ENCODE measurements at regions not wholly inside any gene's neighbourhood (a gene's known extent, or its start where the extent isn't known, plus 50 kb on each side); places are given as distances from the start of the nearest gene placed in this dataset.
"Not testable (repeated sequence)": the region's sequence is repeated elsewhere in the genome, so short reads cannot be mapped to it uniquely, and the experiment has no call there.

GRCh38 chr5:1725641-1726468 is 73.8 kb downstream of the MRPL36 start:
- H3K4me3 ChIP-seq (ENCODE audit: low read length): no peak overlapping the region
- TF ChIP-seq ZNF274 (IDR thresholded peaks at IDR 0.05; ENCODE audit: low read depth, low read length): no peak

- no peak for TF ChIP-seq ZNF274 (IDR thresholded peaks at IDR 0.05; ENCODE audit: low read depth, low read length)
- H3K4me3 ChIP-seq (ENCODE audit: low read length): no peak overlapping the region
Measured at GRCh38 chr5:1724822-1725602, 74.6 kb downstream of the MRPL36 start.

- no peak overlapping the region for H3K4me3 ChIP-seq (ENCODE audit: low read length)
- TF ChIP-seq ZNF274 (IDR thresholded peaks at IDR 0.05; ENCODE audit: low read depth, low read length): no peak
Measured at GRCh38 chr5:1723957-1724821, 75.4 kb downstream of the MRPL36 start.

GRCh38 chr5:1723476-1723875 is 76.2 kb downstream of the MRPL36 start:
- no peak for TF ChIP-seq ZNF274 (IDR thresholded peaks at IDR 0.05; ENCODE audit: low read depth, low read length)
- no peak overlapping the region for H3K4me3 ChIP-seq (ENCODE audit: low read length)

GRCh38 chr5:1722877-1723276 is 76.8 kb downstream of the MRPL36 start:
- H3K4me3 ChIP-seq (ENCODE audit: low read length): no peak overlapping the region
- no peak for TF ChIP-seq ZNF274 (IDR thresholded peaks at IDR 0.05; ENCODE audit: low read depth, low read length)

- TF ChIP-seq ZNF274 (IDR thresholded peaks at IDR 0.05; ENCODE audit: low read depth, low read length): no peak
- H3K4me3 ChIP-seq (ENCODE audit: low read length): no peak overlapping the region
Measured at GRCh38 chr5:1720396-1721110, 79.1 kb downstream of the MRPL36 start.

- H3K4me3 ChIP-seq (ENCODE audit: low read length): no peak overlapping the region
- TF ChIP-seq ZNF274 (IDR thresholded peaks at IDR 0.05; ENCODE audit: low read depth, low read length): no peak
Measured at GRCh38 chr5:1719860-1720259, 79.8 kb downstream of the MRPL36 start.

- no peak for TF ChIP-seq ZNF274 (IDR thresholded peaks at IDR 0.05; ENCODE audit: low read depth, low read length)
- no peak overlapping the region for H3K4me3 ChIP-seq (ENCODE audit: low read length)
Measured at GRCh38 chr5:1718669-1719068, 81.0 kb downstream of the MRPL36 start.

- H3K4me3 ChIP-seq (ENCODE audit: low read length): not testable (repeated sequence)
Measured at GRCh38 chr5:1710091-1710490, 89.5 kb downstream of the MRPL36 start.

GRCh38 chr5:1709171-1709803 is 90.3 kb downstream of the MRPL36 start:
- no peak overlapping the region for H3K4me3 ChIP-seq (ENCODE audit: low read length)
- no peak for TF ChIP-seq ZNF274 (IDR thresholded peaks at IDR 0.05; ENCODE audit: low read depth, low read length)

GRCh38 chr5:1708592-1709141 is 91.0 kb downstream of the MRPL36 start:
- TF ChIP-seq ZNF274 (IDR thresholded peaks at IDR 0.05; ENCODE audit: low read depth, low read length): no peak
- H3K4me3 ChIP-seq (ENCODE audit: low read length): no peak overlapping the region

GRCh38 chr5:1707467-1707866 is 92.2 kb downstream of the MRPL36 start:
- TF ChIP-seq ZNF274 (IDR thresholded peaks at IDR 0.05; ENCODE audit: low read depth, low read length): no peak
- no peak overlapping the region for H3K4me3 ChIP-seq (ENCODE audit: low read length)

- no peak overlapping the region for H3K4me3 ChIP-seq (ENCODE audit: low read length)
Measured at GRCh38 chr5:1706428-1706827, 93.2 kb downstream of the MRPL36 start.

More at GRCh38 chr5:1706428-1706827, 93.2 kb downstream of the MRPL36 start:
- TF ChIP-seq ZNF274 (IDR thresholded peaks at IDR 0.05; ENCODE audit: low read depth, low read length): no peak

All from GM08714 (cell line).